ENCODE measurements at regions not wholly inside any gene's neighbourhood (a gene's known extent, or its start where the extent isn't known, plus 50 kb on each side); places are given as distances from the start of the nearest gene placed in this dataset.

- no peak overlapping the region for H3K56ac ChIP-seq (ENCODE audit: insufficient read length, low read depth, low read length)
- H3K79me2 ChIP-seq (ENCODE audit: insufficient read depth, low read length) = no peaks in the 10 kb centered on the region
- H3K4me2 ChIP-seq (ENCODE audit: insufficient read depth, insufficient read length, low read length) = no peak overlapping the region
- no peak overlapping the region for H3T11ph ChIP-seq (ENCODE audit: low read length)
- no peak overlapping the region for H2AK5ac ChIP-seq (ENCODE audit: insufficient read length, low read length)
- no peaks in the 10 kb centered on the region for H3K9me3 ChIP-seq (ENCODE audit: control insufficient read depth, low read depth, low read length)
- no peaks in the 10 kb centered on the region for H3K9me3 Mint-ChIP-seq
- DNase-seq = no peak
- H4K5ac ChIP-seq (ENCODE audit: insufficient read length, low read depth, low read length) = no peak overlapping the region
- H3K27ac ChIP-seq (ENCODE audit: insufficient read length, low read depth, low read length) = no peak overlapping the region
- no peak overlapping the region for H2BK12ac ChIP-seq (ENCODE audit: insufficient read length, low read depth, low read length)
- no peak overlapping the region for H3K23ac ChIP-seq (ENCODE audit: insufficient read length, low read depth, low read length)
- no peak overlapping the region for H4K8ac ChIP-seq (replicated peaks; ENCODE audit: insufficient read length, low read depth, low read length)
- no peak overlapping the region for H3K4me3 Mint-ChIP-seq
- H3K9ac ChIP-seq (ENCODE audit: extremely low read depth, insufficient read length, low read length) = no peak overlapping the region
- H4K91ac ChIP-seq (ENCODE audit: insufficient read length, low read depth, low read length) = no peak overlapping the region
- peaks cover 16% of the 10 kb centered on the region in 2 experiments for H3K4me1 Mint-ChIP-seq
- H3K23me2 ChIP-seq (ENCODE audit: insufficient read length, low read depth, low read length, poor library complexity, severe bottlenecking) = no peaks in the 10 kb centered on the region
- H3K27ac Mint-ChIP-seq = no peak overlapping the region
- no peaks in the 10 kb centered on the region for H3K27me3 ChIP-seq (ENCODE audit: insufficient read depth, low read length)
- H3K36me3 Mint-ChIP-seq (ENCODE audit: insufficient read depth in 1 of 3, low read depth in 3 of 3) = no peaks in the 10 kb centered on the region
- H3K4ac ChIP-seq (ENCODE audit: low read depth, low read length) = no peak overlapping the region
- no peak for TF ChIP-seq CTCF (conservative IDR thresholded peaks at IDR 0.05)
- H2BK20ac ChIP-seq (ENCODE audit: low read depth, low read length, poor library complexity, severe bottlenecking) = no peak overlapping the region
- H4K20me1 ChIP-seq (ENCODE audit: control insufficient read depth, insufficient read depth, insufficient read length) = no peaks in the 10 kb centered on the region
- H3K18ac ChIP-seq (ENCODE audit: insufficient read length, low read depth, low read length) = no peak overlapping the region
- no peaks in the 10 kb centered on the region for H3K79me1 ChIP-seq (ENCODE audit: insufficient read depth, low read depth, low read length, poor library complexity, severe bottlenecking)
- H2BK15ac ChIP-seq (ENCODE audit: low read depth, low read length) = no peak overlapping the region
- no peak overlapping the region for H3K14ac ChIP-seq (ENCODE audit: insufficient read depth, low read length)
- H2AFZ ChIP-seq (ENCODE audit: low read length) = no peak overlapping the region
- no peak overlapping the region for H2BK5ac ChIP-seq (ENCODE audit: insufficient read length, low read length)
- no CpG with 5 or more reads among the region's 2 CpGs for WGBS (ENCODE audit: extremely low coverage, insufficient read length, low lambda C conversion rate)
- H3K27me3 Mint-ChIP-seq (ENCODE audit: low read depth) = no peaks in the 10 kb centered on the region
- peaks cover 7% of the 10 kb centered on the region; the same call in 1 of the 2 replicates for H3K4me1 ChIP-seq (ENCODE audit: insufficient read depth, low read length)
- H2BK120ac ChIP-seq (ENCODE audit: low read depth, low read length, poor library complexity, severe bottlenecking) = no peak overlapping the region
Measured at GRCh38 chr2:108164318-108164717, 75.5 kb upstream of the SULT1C3 start.
